H9 (cell line): ENCODE measurements at regions not wholly inside any gene's neighbourhood (a gene's known extent, or its start where the extent isn't known, plus 50 kb on each side); places are given as distances from the start of the nearest gene placed in this dataset.

ENCODE experiments used
- DNase-seq: peaks from one replicate; pipeline ENCODE4 v3.0.0-alpha.2; 2017
- H2AFZ ChIP-seq: one replicate; pipeline ENCODE4 v1.6.1; 2013; ENCODE audit warnings: mild to moderate bottlenecking, low read length, control low read depth, moderate library complexity
- H2AK5ac ChIP-seq: 2 replicates; pipeline ENCODE4 v1.6.1; 2013; ENCODE audit warnings: low read length, control low read depth, mixed read lengths; ENCODE audit not compliant: insufficient read length
- H2BK120ac ChIP-seq: one replicate; pipeline ENCODE4 v1.6.1; 2013; ENCODE audit warnings: low read depth, mild to moderate bottlenecking, low read length, control low read depth, inconsistent platforms; ENCODE audit not compliant: poor library complexity, severe bottlenecking
- H2BK12ac ChIP-seq: 2 replicates; pipeline ENCODE4 v1.6.1; 2013; ENCODE audit warnings: low read length, control low read depth, mixed read lengths, low read depth; ENCODE audit not compliant: insufficient read length
- H2BK15ac ChIP-seq: 2 replicates; pipeline ENCODE4 v1.6.1; 2013; ENCODE audit warnings: low read depth, low read length, control low read depth
- H2BK20ac ChIP-seq: one replicate; pipeline ENCODE4 v1.6.1; 2013; ENCODE audit warnings: low read depth, mild to moderate bottlenecking, low read length, control low read depth, inconsistent platforms; ENCODE audit not compliant: poor library complexity, severe bottlenecking
- H2BK5ac ChIP-seq: 2 replicates; pipeline ENCODE4 v1.6.1; 2013; ENCODE audit warnings: low read length, control low read depth, mixed read lengths; ENCODE audit not compliant: insufficient read length
- H3K14ac ChIP-seq: 2 replicates; pipeline ENCODE4 v1.6.1; 2013; ENCODE audit warnings: low read length, control low read depth; ENCODE audit not compliant: insufficient read depth
- H3K18ac ChIP-seq: 2 replicates; pipeline ENCODE4 v1.6.1; 2013; ENCODE audit warnings: low read depth, mild to moderate bottlenecking, mixed read lengths, low read length, control low read depth; ENCODE audit not compliant: insufficient read length
- H3K23ac ChIP-seq: 2 replicates; pipeline ENCODE4 v1.6.1; 2013; ENCODE audit warnings: low read length, control low read depth, mixed read lengths, low read depth; ENCODE audit not compliant: insufficient read length
- H3K23me2 ChIP-seq: 2 replicates; pipeline ENCODE4 v1.6.1; 2013; ENCODE audit warnings: low read depth, mild to moderate bottlenecking, mixed read lengths, low read length, control low read depth; ENCODE audit not compliant: insufficient read length, poor library complexity, severe bottlenecking
- H3K27ac ChIP-seq: 2 replicates; pipeline ENCODE4 v1.5.1; 2013; ENCODE audit warnings: low read length, control low read depth, mixed read lengths, low read depth; ENCODE audit not compliant: insufficient read length
- H3K27me3 ChIP-seq: 2 replicates; pipeline ENCODE4 v1.6.1; 2013; ENCODE audit warnings: low read length, control low read depth, inconsistent platforms; ENCODE audit not compliant: insufficient read depth
- H3K4ac ChIP-seq: 2 replicates; pipeline ENCODE4 v1.6.1; 2013; ENCODE audit warnings: low read depth, mild to moderate bottlenecking, control low read depth, inconsistent platforms, low read length, moderate library complexity
- H3K4me1 ChIP-seq: 2 replicates; pipeline ENCODE4 v1.6.1; 2013; ENCODE audit warnings: low read length, control low read depth, inconsistent platforms; ENCODE audit not compliant: insufficient read depth
- H3K4me2 ChIP-seq: 2 replicates; pipeline ENCODE4 v1.6.1; 2013; ENCODE audit warnings: low read length, control low read depth, mixed read lengths; ENCODE audit not compliant: insufficient read length, insufficient read depth
- H3K56ac ChIP-seq: 2 replicates; pipeline ENCODE4 v1.6.1; 2013; ENCODE audit warnings: low read depth, mild to moderate bottlenecking, mixed read lengths, low read length, control low read depth; ENCODE audit not compliant: insufficient read length
- H3K79me1 ChIP-seq: 2 replicates; pipeline ENCODE4 v1.6.1; 2013; ENCODE audit warnings: low read depth, mild to moderate bottlenecking, moderate library complexity, low read length, control low read depth, inconsistent platforms; ENCODE audit not compliant: insufficient read depth, poor library complexity, severe bottlenecking
- H3K79me2 ChIP-seq: 2 replicates; pipeline ENCODE4 v1.6.1; 2013; ENCODE audit warnings: low read length, control low read depth, inconsistent platforms; ENCODE audit not compliant: insufficient read depth
- H3K9ac ChIP-seq: 2 replicates; pipeline ENCODE4 v1.6.1; 2013; ENCODE audit warnings: low read length, control low read depth, mixed read lengths; ENCODE audit not compliant: insufficient read length; ENCODE audit errors: extremely low read depth
- H3K9me3 ChIP-seq: one replicate; pipeline ENCODE4 v1.6.1; 2013; ENCODE audit warnings: low read depth, low read length, inconsistent platforms; ENCODE audit not compliant: control insufficient read depth
- H3T11ph ChIP-seq: one replicate; pipeline ENCODE4 v1.6.1; 2013; ENCODE audit warnings: mild to moderate bottlenecking, low read length, control low read depth, inconsistent platforms
- H4K20me1 ChIP-seq: one replicate; pipeline ENCODE4 v1.6.1; 2013; ENCODE audit not compliant: control insufficient read depth, insufficient read length, insufficient read depth
- H4K5ac ChIP-seq: 2 replicates; pipeline ENCODE4 v1.6.1; 2013; ENCODE audit warnings: low read depth, mild to moderate bottlenecking, mixed read lengths, low read length, control low read depth; ENCODE audit not compliant: insufficient read length
- H4K8ac ChIP-seq: replicated peaks from 2 replicates; pipeline ENCODE4 v1.6.1; 2013; ENCODE audit warnings: low read length, control low read depth, mixed read lengths, low read depth; ENCODE audit not compliant: insufficient read length
- H4K91ac ChIP-seq: 2 replicates; pipeline ENCODE4 v1.6.1; 2013; ENCODE audit warnings: low read depth, mild to moderate bottlenecking, moderate library complexity, mixed read lengths, low read length, control low read depth; ENCODE audit not compliant: insufficient read length
- H3K27ac Mint-ChIP-seq, 3 experiments: 2 replicates in 2 of 3; 3 replicates in 1 of 3; pipeline ENCODE4 v1.8.0; 2020 to 2021; ENCODE audit warnings: mixed read lengths in 3 of 3, mild to moderate bottlenecking in 1 of 3, moderate library complexity in 1 of 3
- H3K27me3 Mint-ChIP-seq: 2 replicates; pipeline ENCODE4 v1.8.0; 2021; ENCODE audit warnings: low read depth, mild to moderate bottlenecking, moderate library complexity, mixed read lengths
- H3K36me3 Mint-ChIP-seq, 3 experiments: 2 replicates in 2 of 3; 3 replicates in 1 of 3; pipeline ENCODE4 v1.8.0; 2020 to 2021; ENCODE audit warnings: low read depth in 3 of 3, mixed read lengths in 3 of 3; ENCODE audit not compliant: insufficient read depth in 1 of 3
- H3K4me1 Mint-ChIP-seq, 2 experiments: 2 replicates each; pipeline ENCODE4 v1.8.0; 2020; ENCODE audit warnings: mixed read lengths in 2 of 2
- H3K4me3 Mint-ChIP-seq, 2 experiments: 2 replicates in 1 of 2; 3 replicates in 1 of 2; pipeline ENCODE4 v1.8.0; 2020 to 2021; ENCODE audit warnings: mild to moderate bottlenecking in 2 of 2, mixed read lengths in 2 of 2, moderate library complexity in 1 of 2
- H3K9me3 Mint-ChIP-seq, 2 experiments: 2 replicates in 1 of 2; 3 replicates in 1 of 2; pipeline ENCODE4 v1.8.0; 2020; ENCODE audit warnings: mild to moderate bottlenecking in 2 of 2, mixed read lengths in 2 of 2, moderate library complexity in 1 of 2
- CTCF ChIP-seq: fragments of 200-600 bp; sonication (generic); conservative IDR thresholded peaks from 3 replicates; pipeline ENCODE4 v1.8.0; 2021; ENCODE audit warnings: antibody characterized with exemption, mild to moderate bottlenecking
- WGBS: extraction: QIAGEN DNeasy Blood & Tissue Kit; methylation state at CpG from one replicate; pipeline ENCODE4 v1.1.7; 2013; ENCODE audit warnings: missing lambda C conversion rate, low lambda C conversion rate, mixed read lengths; ENCODE audit not compliant: insufficient read length; ENCODE audit errors: extremely low coverage; 5-methylcytosine and 5-hydroxymethylcytosine counted together

GRCh38 chr4:92199135-92199534 is 104.6 kb upstream of the GRID2 start:
- no CpG with 5 or more reads among the region's 2 CpGs for WGBS
- Histone ChIP-seq H4K91ac (no peak overlapping the region), H3K79me2 (no peaks in the 10 kb centered on the region), H3K18ac (no peak overlapping the region), H3K14ac (no peak overlapping the region), H3K23ac (no peak overlapping the region), H4K20me1 (no peaks in the 10 kb centered on the region), H2BK12ac (no peak overlapping the region), H4K8ac (no peak overlapping the region), H2BK20ac (no peak overlapping the region), H4K5ac (no peak overlapping the region), H3K9ac (no peak overlapping the region), H3K27ac (no peak overlapping the region), H2AFZ (no peak overlapping the region), H3T11ph (no peak overlapping the region), H3K56ac (no peak overlapping the region), H2BK5ac (no peak overlapping the region), H3K4me1 (no peaks in the 10 kb centered on the region), H3K4ac (no peak overlapping the region), H2BK120ac (no peak overlapping the region), H3K27me3 (no peaks in the 10 kb centered on the region), H3K4me2 (no peak overlapping the region), H3K9me3 (no peaks in the 10 kb centered on the region), H3K79me1 (no peaks in the 10 kb centered on the region), H2AK5ac (no peak overlapping the region), H3K23me2 (no peaks in the 10 kb centered on the region), H2BK15ac (no peak overlapping the region)
- Mint-ChIP-seq H3K36me3 (peaks cover 0 to 4% (median 2%) of the 10 kb centered on the region in 3 experiments; a peak in 2 of 7 replicates), H3K9me3 (peaks cover 0 to 2% of the 10 kb centered on the region in 2 experiments; a peak in 1 of 5 replicates), H3K27me3 (peaks cover 14% of the 10 kb centered on the region), H3K27ac (no peak overlapping the region), H3K4me3 (no peak overlapping the region), H3K4me1 (peaks cover 2 to 4% of the 10 kb centered on the region in 2 experiments)
- TF ChIP-seq CTCF, result no peak
- no peak for DNase-seq
